Duodenal mucosa (tissue), 2 donors: ENCODE measurements at regions not wholly inside any gene's neighbourhood (a gene's known extent, or its start where the extent isn't known, plus 50 kb on each side); places are given as distances from the start of the nearest gene placed in this dataset.
A peak's percentile ranks its signal among the peaks of the same experiment; 100 is the strongest.

ENCODE experiments used
- H3K27ac ChIP-seq: one replicate; pipeline ENCODE4 v1.7.0; 2013; ENCODE audit warnings: low read depth, low read length
- H3K27me3 ChIP-seq, 2 donors: one replicate each; pipeline ENCODE4 v1.7.0; 2013; ENCODE audit warnings: low read length in 2 of 2, control low read depth in 1 of 2; ENCODE audit not compliant: insufficient read depth in 2 of 2, control insufficient read depth in 1 of 2
- H3K36me3 ChIP-seq, 2 donors: one replicate each; pipeline ENCODE4 v1.7.0; 2013; ENCODE audit warnings: low read length in 2 of 2, control low read depth in 1 of 2; ENCODE audit not compliant: insufficient read depth in 2 of 2, control insufficient read depth in 1 of 2
- H3K4me1 ChIP-seq, 2 donors: one replicate each; pipeline ENCODE4 v1.7.0; 2013; ENCODE audit warnings: low read length in 2 of 2, control low read depth in 1 of 2; ENCODE audit not compliant: insufficient read depth in 2 of 2, control insufficient read depth in 1 of 2
- H3K4me3 ChIP-seq, 2 donors: one replicate each; pipeline ENCODE4 v1.7.0; 2013; ENCODE audit warnings: low read length in 2 of 2, low read depth in 1 of 2
- H3K9ac ChIP-seq, 2 donors: one replicate each; pipeline ENCODE4 v1.7.0; 2013; ENCODE audit warnings: low read length in 2 of 2, low read depth in 1 of 2
- H3K9me3 ChIP-seq, 2 donors: one replicate each; pipeline ENCODE4 v1.7.0; 2013; ENCODE audit warnings: low read length in 2 of 2, control low read depth in 1 of 2; ENCODE audit not compliant: control insufficient read depth in 1 of 2

GRCh38 chrX:39603230-39603629, 494.5 kb downstream of the BCOR start:
- Histone ChIP-seq H3K27me3 (no peaks in the 10 kb centered on the region), H3K4me1 (no peaks in the 10 kb centered on the region), H3K4me3 (no peak overlapping the region), H3K9ac (no peak overlapping the region), H3K36me3 (no peaks in the 10 kb centered on the region), H3K9me3 (no peaks in the 10 kb centered on the region), H3K27ac (no peak overlapping the region)

GRCh38 chrX:39605183-39605582, 492.6 kb downstream of the BCOR start:
- Histone ChIP-seq H3K4me1 (no peaks in the 10 kb centered on the region), H3K4me3 (no peak overlapping the region), H3K27ac (no peak overlapping the region), H3K9me3 (no peaks in the 10 kb centered on the region), H3K36me3 (no peaks in the 10 kb centered on the region), H3K27me3 (no peaks in the 10 kb centered on the region), H3K9ac (no peak overlapping the region)

GRCh38 chrX:39605866-39606265, 491.9 kb downstream of the BCOR start:
- H3K27me3 ChIP-seq, result no peaks in the 10 kb centered on the region
- no peaks in the 10 kb centered on the region for H3K36me3 ChIP-seq
- H3K9ac ChIP-seq, result no peak overlapping the region
- H3K4me1 ChIP-seq, result no peaks in the 10 kb centered on the region
- no peak overlapping the region for H3K27ac ChIP-seq
- H3K9me3 ChIP-seq, result no peaks in the 10 kb centered on the region
- no peak overlapping the region for H3K4me3 ChIP-seq

- Histone ChIP-seq H3K27ac (no peak overlapping the region), H3K4me3 (no peak overlapping the region), H3K9ac (no peak overlapping the region), H3K27me3 (no peaks in the 10 kb centered on the region), H3K36me3 (no peaks in the 10 kb centered on the region), H3K4me1 (peaks cover 0 to 13% of the 10 kb centered on the region in 2 donors), H3K9me3 (no peaks in the 10 kb centered on the region)
These were observed 487.8 kb downstream of the BCOR start for GRCh38 chrX:39609941-39610340.

GRCh38 chrX:39611468-39611867, 486.3 kb downstream of the BCOR start:
- H3K27ac ChIP-seq, result no peak overlapping the region
- no peaks in the 10 kb centered on the region for H3K27me3 ChIP-seq
- H3K9me3 ChIP-seq, result no peaks in the 10 kb centered on the region
- H3K4me3 ChIP-seq, result no peak overlapping the region
- H3K36me3 ChIP-seq, result no peaks in the 10 kb centered on the region
- no peak overlapping the region for H3K9ac ChIP-seq
- peaks cover 0 to 13% of the 10 kb centered on the region in 2 donors for H3K4me1 ChIP-seq

GRCh38 chrX:39613482-39613995, 484.2 kb downstream of the BCOR start:
- H3K36me3 ChIP-seq, result no peaks in the 10 kb centered on the region
- no peaks in the 10 kb centered on the region for H3K9me3 ChIP-seq
- H3K27ac ChIP-seq, result no peak overlapping the region
- peak overlapping the region; percentile 30 to 35 for H3K4me3 ChIP-seq
- H3K9ac ChIP-seq, result no peak overlapping the region
- H3K4me1 ChIP-seq, result peaks cover 0 to 13% of the 10 kb centered on the region in 2 donors
- H3K27me3 ChIP-seq, result no peaks in the 10 kb centered on the region

GRCh38 chrX:39613997-39614679, 483.6 kb downstream of the BCOR start:
- Histone ChIP-seq H3K27ac (no peak overlapping the region), H3K4me1 (peaks cover 0 to 13% of the 10 kb centered on the region in 2 donors), H3K9ac (no peak overlapping the region), H3K9me3 (no peaks in the 10 kb centered on the region), H3K4me3 (peak overlapping the region; percentile 30 to 35), H3K36me3 (no peaks in the 10 kb centered on the region), H3K27me3 (no peaks in the 10 kb centered on the region)

GRCh38 chrX:39614680-39614998, 483.1 kb downstream of the BCOR start:
- Histone ChIP-seq H3K4me1 (peaks cover 0 to 13% of the 10 kb centered on the region in 2 donors), H3K27ac (no peak overlapping the region), H3K9ac (no peak overlapping the region), H3K4me3 (no peak overlapping the region), H3K9me3 (no peaks in the 10 kb centered on the region), H3K36me3 (no peaks in the 10 kb centered on the region), H3K27me3 (no peaks in the 10 kb centered on the region)

GRCh38 chrX:39616098-39616729, 481.5 kb downstream of the BCOR start:
- Histone ChIP-seq H3K4me1 (peaks cover 0 to 13% of the 10 kb centered on the region in 2 donors), H3K4me3 (no peak overlapping the region)

GRCh38 chrX:39616731-39617130, 481.0 kb downstream of the BCOR start:
- H3K4me1 ChIP-seq, result peaks cover 0 to 13% of the 10 kb centered on the region in 2 donors
- no peak overlapping the region for H3K4me3 ChIP-seq
- H3K9me3 ChIP-seq, result no peaks in the 10 kb centered on the region
- no peaks in the 10 kb centered on the region for H3K27me3 ChIP-seq
- H3K9ac ChIP-seq, result no peak overlapping the region
- no peaks in the 10 kb centered on the region for H3K36me3 ChIP-seq
- no peak overlapping the region for H3K27ac ChIP-seq

More at GRCh38 chrX:39616098-39616729, 481.5 kb downstream of the BCOR start:
- Histone ChIP-seq H3K9ac (no peak overlapping the region), H3K9me3 (no peaks in the 10 kb centered on the region), H3K36me3 (no peaks in the 10 kb centered on the region), H3K27ac (no peak overlapping the region), H3K27me3 (no peaks in the 10 kb centered on the region)
